ENCODE measurements at regions not wholly inside any gene's neighbourhood (a gene's known extent, or its start where the extent isn't known, plus 50 kb on each side); places are given as distances from the start of the nearest gene placed in this dataset.

DNA sequence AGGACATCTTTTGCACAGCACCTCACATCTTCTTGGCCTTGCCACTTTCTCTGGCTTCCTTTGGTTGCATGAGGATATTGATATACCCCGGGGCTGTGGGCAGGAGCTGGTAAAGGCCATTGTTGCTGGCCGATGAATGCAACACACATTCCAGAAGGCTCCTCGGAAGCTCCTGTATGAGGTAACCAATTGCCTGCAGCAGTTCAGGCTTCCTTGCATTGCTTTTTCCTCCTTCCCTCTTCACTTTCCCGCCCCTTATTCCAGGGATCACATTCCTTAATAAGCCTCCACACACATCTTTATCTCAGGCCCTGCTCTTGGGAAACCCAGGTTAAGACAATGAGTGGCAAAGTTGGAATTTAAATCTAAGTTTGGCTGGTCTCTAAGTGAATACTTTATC is 505.4 kb upstream of the CLINT1 start:
- Histone ChIP-seq H3K9me3 (ENCODE audit: low read length) (no peaks in the 10 kb centered on the region), H3K27ac (ENCODE audit: low read depth, low read length, poor library complexity, severe bottlenecking) (no peak overlapping the region), H3K79me2 (ENCODE audit: insufficient read depth, low read depth, low read length) (no peaks in the 10 kb centered on the region), H3K9me2 (ENCODE audit: insufficient read depth, low read length) (no peaks in the 10 kb centered on the region), H3K36me3 (ENCODE audit: insufficient read depth, low read length) (no peaks in the 10 kb centered on the region), H4K20me1 (ENCODE audit: insufficient read depth, low read length) (no peaks in the 10 kb centered on the region), H3K4me3 (ENCODE audit: low read depth, low read length, poor library complexity, severe bottlenecking) (no peak overlapping the region), H3K4me1 (ENCODE audit: insufficient read depth, low read length, poor library complexity, severe bottlenecking) (no peaks in the 10 kb centered on the region), H3K4me2 (ENCODE audit: low read length) (no peak overlapping the region), H2AFZ (ENCODE audit: low read length) (no peak overlapping the region)
- intact Hi-C loops (cut with micrococcal nuclease; ENCODE audit: unreplicated experiment), result no loop called here
- no peak for TF ChIP-seq EZH2phosphoT487 (IDR thresholded peaks at IDR 0.05; ENCODE audit: borderline replicate concordance, low read depth, low read length)
- TF ChIP-seq CTCF (conservative IDR thresholded peaks at IDR 0.05; ENCODE audit: low read length), result no peak
- DNase-seq (ENCODE audit: low spot score), result no peak
- CTCF ChIA-PET (ENCODE audit: unreplicated experiment), result no interaction called here
- no TSS peak for BruUV-seq (replicated peaks)
- POLR2A ChIA-PET, result interaction anchor here (1.6 to 3.3 kb wide), 2 partner anchors 8 to 19 kb away, joined by 3 to 13 read pairs; no protein-coding TSS in a partner anchor

GRCh38 chr5:158354958-158355357 is 496.0 kb upstream of the CLINT1 start:
- no peaks in the 10 kb centered on the region for H3K9me2 ChIP-seq (ENCODE audit: insufficient read depth, low read length)
- H3K4me2 ChIP-seq (ENCODE audit: low read length), result no peak overlapping the region
- no peaks in the 10 kb centered on the region for H4K20me1 ChIP-seq (ENCODE audit: insufficient read depth, low read length)
- CTCF ChIA-PET (ENCODE audit: unreplicated experiment), result no interaction called here
- POLR2A ChIA-PET, result interaction anchor here (0.7 to 1.1 kb wide), 4 partner anchors 14 to 813 kb away, joined by 4 to 8 read pairs (median 5); no protein-coding TSS in a partner anchor
- H3K27ac ChIP-seq (ENCODE audit: low read depth, low read length, poor library complexity, severe bottlenecking), result no peak overlapping the region
- intact Hi-C loops (cut with micrococcal nuclease; ENCODE audit: unreplicated experiment), result no loop called here
- BruUV-seq (replicated peaks), result no TSS peak
- TF ChIP-seq CTCF (conservative IDR thresholded peaks at IDR 0.05; ENCODE audit: low read length) (no peak), EZH2phosphoT487 (IDR thresholded peaks at IDR 0.05; ENCODE audit: borderline replicate concordance, low read depth, low read length) (no peak)
- no peak overlapping the region for H2AFZ ChIP-seq (ENCODE audit: low read length)
- DNase-seq (ENCODE audit: low spot score), result peak; percentile 11
- H3K9me3 ChIP-seq (ENCODE audit: low read length), result peaks cover 16% of the 10 kb centered on the region
- no peaks in the 10 kb centered on the region for H3K4me1 ChIP-seq (ENCODE audit: insufficient read depth, low read length, poor library complexity, severe bottlenecking)
- H3K79me2 ChIP-seq (ENCODE audit: insufficient read depth, low read depth, low read length), result no peaks in the 10 kb centered on the region
- H3K4me3 ChIP-seq (ENCODE audit: low read depth, low read length, poor library complexity, severe bottlenecking), result no peak overlapping the region
- H3K36me3 ChIP-seq (ENCODE audit: insufficient read depth, low read length), result no peaks in the 10 kb centered on the region; the same call in 1 of the 2 replicates

- no TSS peak for BruUV-seq (replicated peaks)
- peaks cover 16% of the 10 kb centered on the region for H3K9me3 ChIP-seq (ENCODE audit: low read length)
- H3K4me3 ChIP-seq (ENCODE audit: low read depth, low read length, poor library complexity, severe bottlenecking), result no peak overlapping the region
- H3K36me3 ChIP-seq (ENCODE audit: insufficient read depth, low read length), result no peaks in the 10 kb centered on the region; the same call in 1 of the 2 replicates
- POLR2A ChIA-PET, result interaction anchor here (1.1 to 1.2 kb wide), 2 partner anchors 15 to 27 kb away, joined by 3 to 4 read pairs; no protein-coding TSS in a partner anchor
- no peaks in the 10 kb centered on the region for H3K9me2 ChIP-seq (ENCODE audit: insufficient read depth, low read length)
- H4K20me1 ChIP-seq (ENCODE audit: insufficient read depth, low read length), result no peaks in the 10 kb centered on the region
- H2AFZ ChIP-seq (ENCODE audit: low read length), result no peak overlapping the region
- H3K4me2 ChIP-seq (ENCODE audit: low read length), result no peak overlapping the region
- TF ChIP-seq CTCF (conservative IDR thresholded peaks at IDR 0.05; ENCODE audit: low read length), result no peak
- CTCF ChIA-PET (ENCODE audit: unreplicated experiment), result no interaction called here
- intact Hi-C loops (cut with micrococcal nuclease; ENCODE audit: unreplicated experiment), result no loop called here
- no peak overlapping the region for H3K27ac ChIP-seq (ENCODE audit: low read depth, low read length, poor library complexity, severe bottlenecking)
- DNase-seq (ENCODE audit: low spot score), result no peak
- H3K4me1 ChIP-seq (ENCODE audit: insufficient read depth, low read length, poor library complexity, severe bottlenecking), result no peaks in the 10 kb centered on the region
- H3K79me2 ChIP-seq (ENCODE audit: insufficient read depth, low read depth, low read length), result no peaks in the 10 kb centered on the region
Measured at GRCh38 chr5:158351485-158352125, 492.7 kb upstream of the CLINT1 start.
